ENCODE measurements at regions not wholly inside any gene's neighbourhood (a gene's known extent, or its start where the extent isn't known, plus 50 kb on each side); places are given as distances from the start of the nearest gene placed in this dataset.

DNA sequence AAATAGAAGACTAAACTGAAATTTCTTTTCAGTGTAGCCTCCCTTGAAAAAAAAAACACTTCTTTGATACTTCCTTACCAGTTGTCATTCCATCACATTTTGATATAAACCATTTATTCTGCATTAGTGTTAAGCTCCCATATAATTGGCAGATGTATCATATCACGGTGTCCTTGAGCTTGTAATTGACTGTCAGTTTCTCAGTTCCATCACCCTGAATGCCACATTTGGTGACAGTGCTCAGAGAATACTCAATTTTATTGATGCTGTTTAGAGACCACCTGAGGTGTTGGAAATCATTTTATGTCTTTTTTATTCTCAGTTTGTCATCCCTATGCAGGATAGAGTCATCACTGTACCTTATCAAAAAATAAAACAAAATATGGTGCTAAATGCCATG, 1528.2 kb downstream of the RAPGEF2 start:
- TF ChIP-seq, protein P1, sequence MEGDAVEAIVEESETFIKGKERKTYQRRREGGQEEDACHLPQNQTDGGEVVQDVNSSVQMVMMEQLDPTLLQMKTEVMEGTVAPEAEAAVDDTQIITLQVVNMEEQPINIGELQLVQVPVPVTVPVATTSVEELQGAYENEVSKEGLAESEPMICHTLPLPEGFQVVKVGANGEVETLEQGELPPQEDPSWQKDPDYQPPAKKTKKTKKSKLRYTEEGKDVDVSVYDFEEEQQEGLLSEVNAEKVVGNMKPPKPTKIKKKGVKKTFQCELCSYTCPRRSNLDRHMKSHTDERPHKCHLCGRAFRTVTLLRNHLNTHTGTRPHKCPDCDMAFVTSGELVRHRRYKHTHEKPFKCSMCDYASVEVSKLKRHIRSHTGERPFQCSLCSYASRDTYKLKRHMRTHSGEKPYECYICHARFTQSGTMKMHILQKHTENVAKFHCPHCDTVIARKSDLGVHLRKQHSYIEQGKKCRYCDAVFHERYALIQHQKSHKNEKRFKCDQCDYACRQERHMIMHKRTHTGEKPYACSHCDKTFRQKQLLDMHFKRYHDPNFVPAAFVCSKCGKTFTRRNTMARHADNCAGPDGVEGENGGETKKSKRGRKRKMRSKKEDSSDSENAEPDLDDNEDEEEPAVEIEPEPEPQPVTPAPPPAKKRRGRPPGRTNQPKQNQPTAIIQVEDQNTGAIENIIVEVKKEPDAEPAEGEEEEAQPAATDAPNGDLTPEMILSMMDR (IDR thresholded peaks at IDR 0.05), result no peak
- TF ChIP-seq POLR2A (IDR thresholded peaks at IDR 0.05; ENCODE audit: low read depth), result no peak
- no peak for TF ChIP-seq EP300 (IDR thresholded peaks at IDR 0.05)

All from esophagus muscularis mucosa (tissue), 4 donors.